Sigmoid colon (tissue), 6 donors: ENCODE measurements at regions not wholly inside any gene's neighbourhood (a gene's known extent, or its start where the extent isn't known, plus 50 kb on each side); places are given as distances from the start of the nearest gene placed in this dataset.
"Not testable (repeated sequence)": the region's sequence is repeated elsewhere in the genome, so short reads cannot be mapped to it uniquely, and the experiment has no call there.

Experiments
- DNase-seq: peaks from one replicate; pipeline ENCODE4 v3.0.0-alpha.2; 2019
- H3K27ac ChIP-seq, 4 donors: fragments of 200-600 bp; sonication (generic); one replicate each; pipeline ENCODE4 v1.5.1; 2016 to 2019; ENCODE audit warnings: mild to moderate bottlenecking in 1 of 4
- H3K27me3 ChIP-seq, 3 donors: fragments of 200-600 bp; sonication (generic); one replicate each; pipeline ENCODE4 v1.5.1; 2019; ENCODE audit warnings: mild to moderate bottlenecking in 1 of 3
- H3K36me3 ChIP-seq, 4 donors: fragments of 200-600 bp; sonication (generic); one replicate each; pipeline ENCODE4 v1.5.1; 2016 to 2019
- H3K4me1 ChIP-seq, 4 donors: fragments of 200-600 bp; sonication (generic); one replicate each; pipeline ENCODE4 v1.5.1; 2017 to 2019
- H3K4me3 ChIP-seq, 4 donors: fragments of 200-600 bp; sonication (generic); one replicate each; pipeline ENCODE4 v1.5.1; 2017 to 2019; ENCODE audit warnings: mild to moderate bottlenecking in 2 of 4, moderate library complexity in 1 of 4
- H3K9me3 ChIP-seq, 4 donors: fragments of 200-600 bp in 3 of 4; sonication (generic) in 3 of 4; one replicate each; pipeline versions ENCODE4 v1.5.1 to v1.6.1; 2013 to 2019
- EP300 ChIP-seq, 4 donors: sonication (generic); formaldehyde crosslinking; IDR thresholded peaks; one replicate each; pipeline ENCODE4 v1.6.1; 2017; ENCODE audit warnings: antibody characterized with exemption in 4 of 4
- POLR2A ChIP-seq, 2 donors: fragments of 450-650 bp; IDR thresholded peaks; one replicate each; pipeline ENCODE4 v1.6.1; 2016; ENCODE audit warnings: antibody characterized with exemption in 2 of 2, mild to moderate bottlenecking in 2 of 2, moderate library complexity in 2 of 2
- POLR2AphosphoS5 ChIP-seq, 4 donors: sonication (generic); formaldehyde crosslinking; IDR thresholded peaks; one replicate each; pipeline ENCODE4 v1.6.1; 2017; ENCODE audit warnings: antibody characterized with exemption in 4 of 4
- WGBS, 2 donors: extraction: QIAGEN DNeasy Blood & Tissue Kit; methylation state at CpG; one replicate each; pipeline ENCODE4 v1.1.7; 2013; 5-methylcytosine and 5-hydroxymethylcytosine counted together
- intact Hi-C: fragments of 100-400 bp; cut with DNase I; formaldehyde crosslinking; loops from one replicate; pipeline ENCODE4 v1.15.1; 2023
- TF ChIP-seq, protein P1 (sequence below), 4 experiments: fragments of 450-650 bp in 3 of 4; fragments of 200-600 bp in 1 of 4; IDR thresholded peaks; one replicate each; pipeline ENCODE4 v1.5.1; 2016 to 2019; ENCODE audit warnings: antibody characterized with exemption in 4 of 4, mild to moderate bottlenecking in 3 of 4, moderate library complexity in 2 of 4
- donor health status: healthy with polysubstance abuse.
- donor health status: healthy.

DNA sequence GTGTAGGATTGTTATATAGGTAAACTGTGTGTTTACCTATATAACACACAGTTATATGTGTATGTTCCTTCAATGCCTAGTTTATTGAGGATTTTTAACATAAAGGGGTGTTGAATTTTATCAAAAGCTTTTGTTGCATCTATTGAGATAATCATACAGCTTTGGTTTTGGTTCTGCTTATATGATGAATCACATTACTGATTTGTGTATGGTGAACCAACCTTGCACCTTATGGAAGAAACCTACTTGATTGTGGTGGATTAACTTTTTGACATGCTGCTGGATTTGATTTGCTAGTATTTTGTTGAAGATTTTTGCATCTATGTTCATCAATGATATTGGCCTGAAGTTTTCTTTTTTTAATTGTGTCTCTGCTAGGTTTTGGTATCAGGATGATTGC lies 194.9 kb downstream of the TMEM167A start:
- H3K27me3 ChIP-seq, result no peaks in the 10 kb centered on the region
- H3K4me1 ChIP-seq, result no peaks in the 10 kb centered on the region
- intact Hi-C loops, result no loop called here
- no peak overlapping the region for H3K27ac ChIP-seq
- TF ChIP-seq POLR2A (IDR thresholded peaks at IDR 0.05), result no peak
- TF ChIP-seq, protein P1, sequence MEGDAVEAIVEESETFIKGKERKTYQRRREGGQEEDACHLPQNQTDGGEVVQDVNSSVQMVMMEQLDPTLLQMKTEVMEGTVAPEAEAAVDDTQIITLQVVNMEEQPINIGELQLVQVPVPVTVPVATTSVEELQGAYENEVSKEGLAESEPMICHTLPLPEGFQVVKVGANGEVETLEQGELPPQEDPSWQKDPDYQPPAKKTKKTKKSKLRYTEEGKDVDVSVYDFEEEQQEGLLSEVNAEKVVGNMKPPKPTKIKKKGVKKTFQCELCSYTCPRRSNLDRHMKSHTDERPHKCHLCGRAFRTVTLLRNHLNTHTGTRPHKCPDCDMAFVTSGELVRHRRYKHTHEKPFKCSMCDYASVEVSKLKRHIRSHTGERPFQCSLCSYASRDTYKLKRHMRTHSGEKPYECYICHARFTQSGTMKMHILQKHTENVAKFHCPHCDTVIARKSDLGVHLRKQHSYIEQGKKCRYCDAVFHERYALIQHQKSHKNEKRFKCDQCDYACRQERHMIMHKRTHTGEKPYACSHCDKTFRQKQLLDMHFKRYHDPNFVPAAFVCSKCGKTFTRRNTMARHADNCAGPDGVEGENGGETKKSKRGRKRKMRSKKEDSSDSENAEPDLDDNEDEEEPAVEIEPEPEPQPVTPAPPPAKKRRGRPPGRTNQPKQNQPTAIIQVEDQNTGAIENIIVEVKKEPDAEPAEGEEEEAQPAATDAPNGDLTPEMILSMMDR (IDR thresholded peaks at IDR 0.05), result no peak
- TF ChIP-seq EP300 (IDR thresholded peaks at IDR 0.05), result no peak
- TF ChIP-seq POLR2AphosphoS5 (IDR thresholded peaks at IDR 0.05), result no peak
- H3K9me3 ChIP-seq, result peaks cover 0 to 11% (median 5%) of the 10 kb centered on the region in 4 donors
- DNase-seq, result no peak
- no peaks in the 10 kb centered on the region for H3K36me3 ChIP-seq
- no peak overlapping the region for H3K4me3 ChIP-seq

- no peaks in the 10 kb centered on the region for H3K36me3 ChIP-seq
- no peaks in the 10 kb centered on the region for H3K27me3 ChIP-seq
- WGBS, 2 donors, result 72 to 85% methylated on average over 2 of the region's 2 CpGs
- no peak for TF ChIP-seq POLR2A (IDR thresholded peaks at IDR 0.05)
- TF ChIP-seq, protein P1 (IDR thresholded peaks at IDR 0.05), result no peak
- TF ChIP-seq POLR2AphosphoS5 (IDR thresholded peaks at IDR 0.05), result no peak
- no peak for TF ChIP-seq EP300 (IDR thresholded peaks at IDR 0.05)
- H3K27ac ChIP-seq, result no peak overlapping the region
- peaks cover 0 to 11% (median 5%) of the 10 kb centered on the region in 4 donors for H3K9me3 ChIP-seq
- no peak for DNase-seq
- no peak overlapping the region for H3K4me3 ChIP-seq
- H3K4me1 ChIP-seq, result no peaks in the 10 kb centered on the region
- intact Hi-C loops, result no loop called here
These were observed 195.5 kb downstream of the TMEM167A start for GRCh38 chr5:82881571-82882174.

GRCh38 chr5:82879089-82879488 lies 198.1 kb downstream of the TMEM167A start:
- Histone ChIP-seq H3K36me3 (no peaks in the 10 kb centered on the region), H3K27ac (no peak overlapping the region), H3K9me3 (peaks cover 0 to 11% (median 5%) of the 10 kb centered on the region in 4 donors), H3K4me3 (no peak overlapping the region), H3K4me1 (no peaks in the 10 kb centered on the region), H3K27me3 (no peaks in the 10 kb centered on the region)
- no peak for TF ChIP-seq EP300 (IDR thresholded peaks at IDR 0.05)
- no peak for TF ChIP-seq POLR2A (IDR thresholded peaks at IDR 0.05)
- no peak for TF ChIP-seq POLR2AphosphoS5 (IDR thresholded peaks at IDR 0.05)
- TF ChIP-seq, protein P1 (IDR thresholded peaks at IDR 0.05), result no peak
- no peak for DNase-seq
- intact Hi-C loops, result no loop called here
- 74 to 98% methylated on average over 1 of the region's 1 CpG for WGBS, 2 donors

DNA sequence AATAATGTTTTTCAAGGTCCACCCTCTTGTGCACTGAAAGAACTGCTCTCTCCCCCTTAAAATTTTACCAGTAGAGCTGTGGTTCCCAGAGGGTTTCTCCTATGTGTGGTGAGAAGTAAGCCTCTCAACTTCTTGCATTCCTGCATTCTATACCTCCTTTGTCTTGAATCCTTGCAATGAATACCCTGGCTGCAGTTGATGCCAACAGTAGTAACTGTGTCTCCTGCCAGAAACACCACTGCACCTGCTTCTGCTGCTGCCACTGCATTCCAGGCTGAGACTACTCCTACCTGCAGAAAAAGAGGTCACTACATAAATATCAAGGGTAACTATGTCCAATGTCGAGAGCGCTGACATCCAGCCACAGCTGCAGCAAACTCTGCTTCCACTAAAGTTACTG lies 203.7 kb downstream of the TMEM167A start:
- no peak overlapping the region for H3K27ac ChIP-seq
- 67 to 90% methylated on average over 2 of the region's 2 CpGs for WGBS, 2 donors
- H3K36me3 ChIP-seq, result no peaks in the 10 kb centered on the region
- no peaks in the 10 kb centered on the region for H3K4me1 ChIP-seq
- no peak for TF ChIP-seq POLR2AphosphoS5 (IDR thresholded peaks at IDR 0.05)
- no peak for TF ChIP-seq EP300 (IDR thresholded peaks at IDR 0.05)
- TF ChIP-seq, protein P1 (IDR thresholded peaks at IDR 0.05), result no peak
- TF ChIP-seq POLR2A (IDR thresholded peaks at IDR 0.05), result no peak
- H3K4me3 ChIP-seq, result no peak overlapping the region
- peaks cover 0 to 2% (median 0%) of the 10 kb centered on the region in 4 donors for H3K9me3 ChIP-seq
- intact Hi-C loops, result no loop called here
- DNase-seq, result no peak
- no peaks in the 10 kb centered on the region for H3K27me3 ChIP-seq

- WGBS, 2 donors, result 71 to 84% methylated on average over 29 to 30 of the region's 30 CpGs
- H3K9me3 ChIP-seq, H3K27me3 ChIP-seq, DNase-seq, H3K4me3 ChIP-seq, H3K36me3 ChIP-seq, intact Hi-C loops, H3K27ac ChIP-seq, H3K4me1 ChIP-seq: not testable (repeated sequence)
These were observed 204.6 kb downstream of the TMEM167A start for GRCh38 chr5:82872321-82873288.
